ENCODE measurements at regions not wholly inside any gene's neighbourhood (a gene's known extent, or its start where the extent isn't known, plus 50 kb on each side); places are given as distances from the start of the nearest gene placed in this dataset.

DNA sequence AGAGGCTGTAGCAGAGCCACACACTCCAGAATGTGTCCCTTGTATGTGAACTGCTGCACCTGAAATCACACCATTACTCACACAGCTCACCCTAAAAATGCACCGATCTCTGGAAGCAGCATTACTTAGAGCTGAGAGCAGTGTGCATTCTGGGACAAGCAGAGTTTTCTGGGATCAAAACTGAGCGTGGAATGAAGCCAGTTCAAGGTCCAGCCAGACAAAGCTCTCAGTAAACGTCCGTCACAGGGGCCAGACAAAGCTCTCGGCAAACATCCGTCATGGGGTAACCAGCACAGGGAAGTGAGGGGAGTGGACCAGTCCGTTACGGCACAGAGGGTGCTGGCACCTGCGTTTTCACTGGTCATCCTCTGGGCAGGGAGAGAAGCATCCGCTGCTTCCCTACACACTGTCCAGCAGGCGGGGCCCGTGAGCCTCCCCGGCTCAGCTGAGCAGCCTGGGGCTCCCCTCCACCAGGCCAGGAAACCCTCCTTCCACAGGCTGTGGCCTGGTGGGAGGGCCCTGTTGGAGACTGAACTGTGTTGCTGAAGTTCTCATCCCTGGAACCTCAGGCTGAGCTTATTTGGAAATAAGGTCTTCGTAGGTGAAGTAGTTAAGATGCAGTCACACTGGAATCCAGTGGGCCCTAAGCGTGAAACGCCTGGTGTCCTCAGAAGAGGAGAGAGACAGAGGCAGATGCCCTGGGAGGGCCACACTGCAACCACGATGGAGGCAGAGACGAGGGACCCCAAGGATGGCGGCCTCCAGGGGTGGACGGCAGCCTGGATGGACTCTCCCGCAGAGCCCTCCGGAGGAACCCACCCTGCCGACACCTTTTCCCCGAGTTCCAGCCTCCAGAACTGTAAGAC lies 883.9 kb downstream of the BRD1 start:
- intact Hi-C loops (cut with DNase I), result no loop called here
- DNase-seq (no peak), ATAC-seq (ENCODE audit: poor library complexity) (no peak)

DNA sequence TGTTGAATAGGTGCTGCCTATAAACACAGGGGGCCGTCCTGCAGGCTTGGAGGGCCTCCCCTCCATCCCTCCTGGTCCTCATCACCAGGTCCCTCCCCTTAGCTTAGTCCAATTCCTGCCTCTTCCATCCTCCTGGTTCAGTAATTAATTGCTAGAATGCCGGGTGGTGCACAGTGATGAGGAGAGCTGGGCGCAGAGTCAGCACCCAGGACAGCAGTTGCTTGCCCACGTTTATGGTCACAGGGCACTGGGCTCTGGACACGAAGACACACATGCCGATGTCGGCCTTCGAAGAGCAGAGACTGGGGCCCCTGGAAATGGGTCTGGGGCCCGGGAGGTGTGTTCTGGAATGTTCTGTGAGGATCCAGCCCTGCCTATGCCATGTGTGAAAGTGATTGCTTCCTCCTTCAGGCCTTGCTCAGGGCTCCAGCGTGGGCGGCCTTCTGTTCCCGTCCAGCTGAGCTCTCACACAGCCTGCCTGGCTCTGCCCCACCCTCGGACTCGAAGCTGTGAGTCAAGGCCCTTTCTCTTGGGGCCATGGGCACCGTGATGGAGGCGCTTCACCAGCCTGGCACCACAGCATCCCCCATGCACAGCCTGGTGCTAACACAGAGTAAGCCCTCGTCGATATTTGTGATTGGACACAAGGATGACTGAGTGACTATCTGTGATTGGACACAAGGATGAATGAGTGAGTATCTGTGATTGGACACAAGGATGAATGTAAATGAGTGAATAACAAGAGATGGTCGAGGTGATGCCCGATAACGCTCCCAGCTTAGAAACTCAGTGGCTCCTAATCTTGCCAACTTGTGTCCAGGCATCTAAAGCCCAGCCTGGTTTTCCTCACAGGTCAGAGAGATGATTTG lies 884.7 kb downstream of the BRD1 start:
- no peak for DNase-seq
- intact Hi-C loops (cut with DNase I), result no loop called here
- ATAC-seq (ENCODE audit: poor library complexity), result no peak

DNA sequence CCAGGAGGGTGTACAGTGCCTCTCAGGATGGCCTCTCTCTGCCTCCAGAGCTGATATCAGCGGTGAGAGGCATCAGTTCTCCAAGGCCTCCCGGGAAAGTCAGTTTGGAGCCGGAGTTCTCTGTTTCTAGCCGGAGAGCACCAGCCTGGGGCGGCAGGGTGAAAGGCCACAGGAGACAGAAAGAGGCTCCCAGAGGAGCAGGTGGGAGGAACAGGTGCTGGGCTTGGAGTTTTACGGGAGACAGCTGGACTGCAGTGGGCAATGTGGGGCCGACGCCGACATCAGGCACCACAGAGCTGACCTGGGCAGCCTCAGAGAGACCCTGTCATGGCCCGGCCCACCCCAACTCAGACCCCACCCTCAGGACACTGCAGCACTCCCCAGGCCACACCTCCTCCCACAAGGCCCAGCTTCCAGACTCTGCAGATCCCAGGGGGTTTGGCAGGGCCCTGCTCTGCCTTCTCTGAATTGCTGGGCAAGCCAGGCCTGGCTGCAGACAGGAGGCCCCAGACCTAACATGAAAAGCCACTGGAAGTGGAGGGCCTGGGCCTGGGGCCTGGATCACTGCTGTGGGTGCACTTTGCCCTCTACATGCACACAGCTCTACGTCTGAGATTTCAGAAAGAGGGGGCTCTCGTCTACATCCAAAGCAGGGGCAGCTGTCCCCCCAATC lies 885.6 kb downstream of the BRD1 start:
- intact Hi-C loops (cut with DNase I), result no loop called here
- no peak for DNase-seq
- no peak for ATAC-seq (ENCODE audit: poor library complexity)

DNA sequence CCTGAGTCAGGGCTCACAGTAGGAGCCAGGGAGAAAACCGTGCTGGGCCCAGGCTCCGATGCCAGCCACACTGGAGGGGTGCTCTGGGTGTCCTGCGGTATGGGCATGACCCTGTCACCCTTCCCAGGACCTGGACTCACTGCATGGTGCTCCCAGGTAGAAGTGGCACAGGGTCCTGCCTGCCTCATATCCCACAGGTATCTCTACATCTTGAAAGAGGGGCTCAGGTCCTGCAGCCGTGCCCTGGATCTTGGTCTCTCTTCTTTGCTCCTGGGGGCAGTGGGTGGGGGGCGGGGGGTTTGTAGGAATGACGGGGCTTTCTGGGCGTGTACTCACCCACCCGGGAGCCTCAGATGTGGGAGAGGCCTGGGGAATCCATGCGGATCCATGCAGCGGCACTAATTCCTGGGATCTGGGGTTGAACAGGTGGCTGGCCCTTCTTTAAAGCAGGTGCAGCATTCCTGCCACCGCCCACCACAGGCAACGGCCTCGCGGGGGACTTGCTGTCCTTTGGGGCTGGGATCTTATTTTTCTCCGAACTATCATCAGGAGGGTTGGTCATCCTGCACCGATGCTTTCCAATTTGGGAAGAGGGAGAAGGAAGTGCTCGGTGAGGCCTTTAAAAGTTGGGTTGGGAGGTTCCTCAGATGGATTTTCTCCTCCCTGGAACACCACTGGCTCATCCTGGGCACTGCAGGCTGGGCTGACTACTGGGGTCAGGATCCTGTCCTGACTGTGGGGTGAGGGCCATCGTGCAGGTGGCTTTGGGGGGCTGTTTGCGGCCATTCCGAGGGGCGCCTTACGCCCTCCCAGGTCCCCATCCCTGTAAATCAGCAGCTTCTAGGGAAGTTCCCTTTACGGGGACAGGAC lies 886.4 kb downstream of the BRD1 start:
- DNase-seq (no peak), ATAC-seq (ENCODE audit: poor library complexity) (no peak)
- intact Hi-C loops (cut with DNase I), result no loop called here

DNA sequence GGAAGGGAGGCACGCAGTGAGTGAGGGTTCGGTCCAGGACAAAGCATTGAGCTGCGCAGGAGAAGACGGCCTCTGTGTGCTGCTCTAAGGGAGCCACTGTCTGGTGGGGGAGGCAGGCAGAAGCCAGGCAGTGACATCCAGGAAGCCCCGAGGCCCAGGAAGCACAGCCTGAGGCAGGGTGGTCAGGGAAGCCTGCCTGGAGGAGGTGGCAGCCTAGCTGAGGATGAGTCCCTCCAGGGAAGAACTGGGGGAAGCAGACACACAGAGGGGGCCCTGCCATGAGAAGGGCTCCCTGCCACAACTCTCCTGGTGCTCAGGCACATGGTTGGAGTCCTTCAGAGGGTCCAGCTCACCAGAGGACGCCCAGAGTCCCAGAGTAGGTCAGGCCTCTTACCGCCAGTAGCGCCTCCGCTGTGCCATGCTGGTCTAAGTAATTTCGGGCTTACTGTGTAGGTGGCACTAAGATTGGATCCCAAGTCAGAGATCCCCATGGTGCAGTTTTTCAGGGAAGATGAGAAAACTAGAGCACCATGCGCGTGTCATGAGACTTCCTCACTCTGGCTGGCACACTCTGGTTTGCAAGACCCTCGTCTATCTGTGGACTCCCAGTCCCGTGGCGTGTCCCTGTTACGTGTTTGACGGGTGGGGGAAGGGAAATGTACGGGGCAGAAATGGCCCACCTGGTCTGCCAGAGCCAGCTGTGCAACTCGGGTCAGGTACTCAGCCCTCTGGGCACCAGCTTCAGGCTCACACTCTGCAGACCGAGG lies 887.2 kb downstream of the BRD1 start:
- DNase-seq, result no peak

DNA sequence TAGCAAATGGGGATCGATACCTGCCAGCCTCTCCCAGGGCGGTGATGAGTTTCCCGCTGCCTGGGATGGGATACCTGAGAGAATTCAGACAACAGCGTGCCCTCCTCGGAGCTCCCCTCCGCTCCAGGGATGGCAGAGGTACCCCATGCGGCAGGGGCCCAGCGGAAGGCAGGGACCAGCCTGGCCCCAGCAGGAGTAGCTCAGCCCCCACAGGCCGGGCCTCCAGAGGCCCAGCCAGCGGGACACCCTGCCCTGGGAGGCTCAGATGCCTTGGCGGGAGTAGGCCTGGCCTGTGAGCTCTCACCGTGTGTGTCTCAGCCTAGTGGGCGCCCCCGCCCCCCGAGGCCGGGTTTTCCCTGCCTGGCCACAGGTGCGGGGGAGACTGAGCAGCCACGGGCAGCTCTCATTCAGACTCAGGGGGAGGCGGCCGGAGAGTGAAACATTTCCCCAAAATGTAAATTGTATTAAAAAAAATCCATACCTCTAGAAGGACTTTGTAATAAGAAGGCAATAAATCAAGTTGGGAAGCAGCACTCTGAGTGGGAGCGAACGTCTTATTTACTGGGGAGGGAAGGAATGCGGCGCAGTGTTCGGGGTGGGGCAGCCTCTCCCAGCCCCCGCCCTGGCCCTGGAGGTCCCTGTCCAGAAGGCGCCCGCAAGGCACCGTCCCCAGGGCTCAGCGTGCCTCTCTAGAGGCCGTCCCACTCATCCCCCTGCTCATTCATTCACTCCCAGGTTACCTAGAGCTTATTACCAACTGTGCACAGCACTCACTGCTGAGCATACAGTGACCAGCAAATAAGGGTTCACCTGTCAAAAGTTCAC lies 888.0 kb downstream of the BRD1 start:
- no peak for ATAC-seq (ENCODE audit: poor library complexity)
- intact Hi-C loops (cut with DNase I), result no loop called here
- DNase-seq, result no peak

More for the DNA sequence above, 887.2 kb downstream of the BRD1 start:
- no peak for ATAC-seq (ENCODE audit: poor library complexity)
- intact Hi-C loops (cut with DNase I), result no loop called here

DNA sequence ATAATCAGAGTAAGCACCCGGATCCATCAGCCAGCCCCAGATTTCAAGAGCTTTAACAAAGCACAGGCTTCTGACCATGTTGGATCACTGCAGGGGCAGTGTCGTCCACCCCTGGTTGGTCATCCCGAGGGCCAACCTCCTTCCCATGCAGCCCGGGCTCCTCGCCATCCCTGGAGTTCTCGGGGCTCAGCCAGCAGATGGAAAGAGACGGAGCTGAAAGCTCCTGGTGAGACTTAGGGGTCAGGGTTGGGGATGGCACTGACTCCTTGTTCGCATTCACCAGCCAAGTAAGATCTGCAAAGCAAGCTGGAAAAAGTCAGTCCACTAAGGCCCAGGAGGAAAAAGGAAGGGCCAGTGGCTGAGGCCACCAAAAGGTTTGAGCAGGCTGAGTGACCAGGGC lies 888.9 kb downstream of the BRD1 start:
- no peak for ATAC-seq (ENCODE audit: poor library complexity)
- intact Hi-C loops (cut with DNase I), result no loop called here

DNA sequence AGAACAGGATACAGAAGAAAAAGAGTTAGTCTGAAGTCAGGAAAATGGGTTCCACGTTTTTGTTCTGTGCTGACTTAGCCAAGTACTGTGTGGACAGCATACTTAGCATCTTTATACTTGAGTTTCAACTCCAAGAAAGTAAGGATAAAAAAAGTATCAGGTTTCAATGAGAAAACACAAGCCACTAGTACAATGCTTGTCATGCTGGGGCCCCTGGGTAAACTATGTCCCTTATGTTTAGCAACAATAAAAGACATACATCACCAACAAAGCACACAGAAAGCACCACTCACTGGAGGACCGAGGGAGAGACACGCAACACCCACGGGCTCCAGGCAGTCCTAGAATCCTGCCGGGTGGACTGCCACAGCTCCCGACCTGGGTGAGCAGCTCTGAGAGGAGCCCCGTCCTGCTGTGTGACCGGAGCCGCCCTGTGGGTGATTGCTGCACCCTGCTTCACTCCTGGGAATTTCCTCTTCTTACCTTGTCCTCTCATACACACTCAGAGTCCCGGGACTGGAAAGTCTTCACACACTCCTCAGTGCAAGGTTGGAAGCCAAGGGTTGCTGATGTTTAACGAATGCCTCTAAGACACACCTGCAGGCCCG lies 890.5 kb downstream of the BRD1 start:
- intact Hi-C loops (cut with DNase I), result no loop called here
- ATAC-seq (ENCODE audit: poor library complexity) (no peak), DNase-seq (no peak)

More for the DNA sequence above, 888.9 kb downstream of the BRD1 start:
- no peak for DNase-seq

DNA sequence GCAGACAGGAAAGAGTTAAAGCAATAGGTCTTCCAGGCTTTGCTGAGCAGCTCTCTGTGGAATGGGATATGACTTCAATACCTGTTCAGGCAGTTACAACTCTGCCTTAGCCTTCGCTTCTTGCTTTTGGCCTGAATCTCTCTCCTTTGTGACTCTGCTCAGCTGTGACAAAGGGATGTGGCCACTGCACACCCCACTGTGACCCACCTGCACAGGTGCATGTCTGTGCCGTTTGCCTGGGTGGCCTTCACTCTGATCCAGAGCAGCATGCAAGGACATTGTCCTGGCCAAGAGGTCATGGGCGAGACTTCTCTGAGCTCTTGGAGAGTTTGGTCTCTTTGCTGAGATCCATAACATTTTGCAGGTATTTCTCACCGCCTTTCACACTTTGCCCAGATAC lies 891.3 kb downstream of the BRD1 start:
- DNase-seq (no peak), ATAC-seq (ENCODE audit: poor library complexity) (no peak)
- intact Hi-C loops (cut with DNase I), result no loop called here

DNA sequence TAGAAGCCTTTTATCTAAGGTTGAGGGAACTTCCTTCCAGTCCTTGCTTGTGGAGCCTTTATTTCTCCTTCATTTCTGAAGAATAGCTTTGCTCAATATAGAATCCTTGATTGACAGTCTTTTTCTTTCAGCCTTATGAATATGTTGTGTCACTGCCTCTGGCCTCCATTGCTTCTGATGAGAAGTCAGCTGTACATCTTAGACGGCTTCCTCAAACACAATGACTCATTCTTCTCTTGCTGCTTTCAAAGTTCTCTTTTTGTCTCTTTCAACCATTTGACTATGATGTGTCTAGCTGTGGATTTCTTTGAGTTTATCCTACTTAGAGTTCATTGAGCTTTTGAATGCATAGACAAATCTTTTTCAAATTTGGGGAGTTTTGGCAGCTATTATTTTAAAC lies 893.2 kb downstream of the BRD1 start:
- DNase-seq (no peak), ATAC-seq (ENCODE audit: poor library complexity) (no peak)
- intact Hi-C loops (cut with DNase I), result no loop called here

DNA sequence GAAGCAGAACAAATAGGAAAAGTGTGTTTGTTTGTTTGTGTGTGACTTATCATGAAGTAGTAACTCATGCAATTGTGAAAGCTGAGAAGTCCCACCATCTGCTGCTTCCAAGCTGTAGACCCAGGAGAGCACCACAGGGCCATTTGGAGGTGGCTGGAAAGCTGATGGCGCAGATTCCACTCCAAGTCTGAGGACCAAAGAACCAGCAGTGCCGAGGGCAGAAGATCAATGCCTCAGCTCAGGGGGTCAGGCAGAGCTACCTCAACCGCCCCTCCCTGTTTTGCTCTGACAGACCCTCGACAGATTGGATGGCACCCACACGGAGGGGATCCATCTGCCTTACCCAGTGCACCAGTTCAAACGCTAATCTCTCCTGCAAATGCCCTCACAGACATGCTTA lies 896.2 kb downstream of the BRD1 start:
- intact Hi-C loops (cut with DNase I), result no loop called here
- no peak for DNase-seq
- ATAC-seq (ENCODE audit: poor library complexity), result no peak

DNA sequence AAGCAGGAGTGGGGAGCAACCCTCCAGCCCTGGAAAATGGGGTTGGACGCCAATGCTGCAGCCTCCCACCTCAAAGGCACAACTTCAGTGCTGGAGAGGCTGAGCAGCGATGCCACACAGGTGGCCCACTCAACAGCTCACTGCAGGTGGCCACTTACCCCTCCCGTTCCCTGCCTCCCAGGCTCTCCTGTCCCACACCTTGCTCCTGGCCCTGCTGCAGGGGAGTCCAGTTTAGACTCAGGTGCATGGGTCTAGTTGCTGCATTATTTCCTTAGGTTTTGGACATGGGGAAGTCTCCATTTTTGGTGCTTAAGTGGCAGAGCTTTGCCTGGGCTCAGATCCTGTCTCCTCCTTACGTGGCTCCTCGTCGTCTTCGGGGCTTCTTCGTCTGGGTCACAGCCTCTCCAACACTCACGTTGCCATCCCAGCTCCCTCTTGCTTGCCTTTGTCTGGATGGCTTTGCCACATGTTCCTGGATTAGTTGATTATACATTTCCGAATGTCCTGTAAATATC lies 898.3 kb downstream of the BRD1 start:
- ATAC-seq (ENCODE audit: poor library complexity), result no peak
- intact Hi-C loops (cut with DNase I), result no loop called here
- DNase-seq, result no peak

DNA sequence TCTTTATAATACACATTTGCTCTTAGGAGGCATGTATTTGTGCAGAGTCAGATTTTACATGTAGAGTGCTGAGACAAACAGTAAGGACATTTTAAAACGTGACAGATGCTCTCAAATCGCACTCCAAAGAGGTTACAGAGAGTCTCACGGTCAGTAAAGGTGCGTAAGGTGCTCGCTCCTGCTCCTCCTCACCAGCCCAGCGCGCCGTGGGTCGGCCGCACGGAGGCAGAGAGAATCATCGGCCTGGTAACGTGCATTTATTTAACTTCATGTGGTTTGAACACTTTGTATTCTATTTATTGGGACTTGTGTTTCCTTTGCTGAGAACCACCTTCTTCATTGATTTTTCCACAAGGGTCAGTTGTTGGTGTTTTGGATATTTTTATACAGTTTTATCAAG lies 900.1 kb downstream of the BRD1 start:
- DNase-seq, result no peak
- intact Hi-C loops (cut with DNase I), result no loop called here
- no peak for ATAC-seq (ENCODE audit: poor library complexity)

DNA sequence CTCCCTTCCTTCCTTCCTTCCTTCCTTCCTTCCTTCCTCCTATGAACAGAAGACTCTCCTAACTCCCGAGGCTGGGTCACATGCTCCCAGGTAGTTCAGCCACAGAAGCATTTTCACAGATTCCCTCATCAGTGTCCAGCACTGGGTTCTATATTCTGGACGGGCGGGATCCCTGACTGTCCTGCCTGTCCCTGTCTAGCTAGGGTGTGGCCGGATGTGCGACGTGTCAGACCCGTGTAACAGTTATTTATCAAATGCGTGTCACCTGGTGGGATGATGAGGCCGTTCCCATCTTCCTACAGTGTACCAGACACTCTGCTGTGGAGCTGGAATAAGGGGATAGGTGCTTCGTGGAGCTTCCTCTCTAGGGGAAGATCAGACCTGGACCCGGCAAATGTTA lies 901.0 kb downstream of the BRD1 start:
- intact Hi-C loops (cut with DNase I), result no loop called here
- ATAC-seq (ENCODE audit: poor library complexity) (no peak), DNase-seq (no peak)

DNA sequence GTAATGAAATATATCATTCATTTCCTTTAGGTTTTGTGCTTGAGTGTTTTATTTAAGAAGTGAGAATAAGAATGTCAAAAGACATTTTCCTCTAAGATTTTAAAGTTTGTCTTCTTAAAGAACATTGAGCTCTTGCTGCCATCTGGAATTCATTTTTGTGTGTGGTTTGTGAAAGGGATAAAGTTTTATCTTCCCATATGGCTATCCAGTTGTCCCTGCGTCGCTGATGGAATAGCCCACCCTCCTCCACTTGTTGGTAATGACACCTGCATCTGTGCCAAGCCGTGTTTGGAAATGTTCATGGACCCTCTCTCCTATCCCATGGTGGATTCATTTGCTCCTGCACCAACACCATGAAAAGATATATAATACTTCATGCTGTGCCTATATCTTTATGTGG lies 901.5 kb downstream of the BRD1 start:
- DNase-seq, result no peak
- intact Hi-C loops (cut with DNase I), result no loop called here
- no peak for ATAC-seq (ENCODE audit: poor library complexity)

DNA sequence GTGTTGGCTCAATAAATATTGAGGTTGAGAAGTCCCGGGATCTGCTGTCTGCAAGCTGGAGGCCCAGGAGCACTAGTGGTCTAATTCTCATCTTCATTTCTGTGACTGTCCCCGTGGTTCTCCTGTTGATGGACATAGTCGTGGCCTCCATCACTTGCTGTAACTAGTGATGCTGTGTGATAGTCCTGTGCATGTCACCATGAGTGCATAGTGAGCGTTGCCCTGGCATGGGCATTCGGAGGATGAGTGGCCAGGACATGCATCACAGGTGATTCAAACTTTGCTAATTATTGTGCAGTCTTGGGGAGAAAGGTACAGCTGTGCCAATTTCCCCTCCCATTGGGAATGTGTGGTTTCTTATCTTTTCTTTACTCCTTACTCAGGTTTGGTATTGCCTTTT lies 902.2 kb downstream of the BRD1 start:
- intact Hi-C loops (cut with DNase I), result no loop called here
- DNase-seq (no peak), ATAC-seq (ENCODE audit: poor library complexity) (no peak)

DNA sequence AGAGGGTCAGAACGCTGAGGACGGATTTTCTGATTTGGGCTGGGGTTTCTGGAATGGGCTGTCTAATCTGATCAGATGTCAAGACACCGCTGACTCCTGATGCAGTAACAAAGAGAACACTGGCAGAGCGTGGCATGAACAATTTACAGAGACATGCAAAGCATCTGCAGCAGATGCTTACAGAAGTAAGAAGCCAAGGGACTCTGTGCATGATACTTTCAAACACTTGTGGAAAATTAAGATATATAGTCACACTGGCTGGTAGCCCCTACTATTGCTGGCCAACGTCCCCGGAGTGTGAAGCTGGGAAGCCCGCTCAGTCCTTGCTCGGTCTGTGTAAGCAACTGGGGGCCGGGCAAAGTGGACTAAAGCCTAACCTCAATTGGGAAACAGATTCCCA lies 903.7 kb downstream of the BRD1 start:
- ATAC-seq (ENCODE audit: poor library complexity) (no peak), DNase-seq (no peak)
- intact Hi-C loops (cut with DNase I), result no loop called here
